Fibroblast of mammary gland (primary cell): ENCODE measurements at regions not wholly inside any gene's neighbourhood (a gene's known extent, or its start where the extent isn't known, plus 50 kb on each side); places are given as distances from the start of the nearest gene placed in this dataset.
A peak's percentile ranks its signal among the peaks of the same experiment; 100 is the strongest.

Experiments
- DNase-seq: peaks from one replicate; pipeline ENCODE4 v3.0.0-alpha.2; 2010; ENCODE audit warnings: low read depth
- H3K4me3 ChIP-seq: 2 replicates; pipeline ENCODE4 v1.5.1; 2011; ENCODE audit warnings: low read depth, mild to moderate bottlenecking, low read length, moderate library complexity; ENCODE audit not compliant: control insufficient read depth
- CTCF ChIP-seq: conservative IDR thresholded peaks from 2 replicates; pipeline ENCODE4 v1.5.1; 2011; ENCODE audit warnings: low read depth, low read length, inconsistent platforms; ENCODE audit not compliant: control insufficient read depth, insufficient read depth

GRCh38 chr9:108419379-108419778 is 436.4 kb downstream of the ACTL7B start:
- H3K4me3 ChIP-seq = no peak overlapping the region
- DNase-seq = no peak
- no peak for TF ChIP-seq CTCF

DNA sequence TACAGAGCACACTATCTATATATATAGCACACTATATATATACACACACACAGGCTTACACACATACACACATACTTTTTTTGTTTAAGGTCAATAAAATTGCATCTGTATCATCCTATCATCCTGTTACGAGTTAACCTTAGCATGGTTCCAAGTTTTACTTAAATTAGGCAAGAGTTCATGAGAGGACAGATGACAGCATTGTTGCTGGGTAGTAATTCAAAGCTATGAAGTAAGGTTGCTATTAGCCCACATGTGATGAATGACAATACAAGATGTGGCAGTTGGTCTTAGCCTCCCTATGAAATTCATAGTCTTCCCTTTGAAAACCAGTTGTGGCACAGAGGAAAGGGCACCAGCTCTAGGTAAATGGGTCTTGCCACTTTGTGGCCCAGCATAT is 438.1 kb downstream of the ACTL7B start:
- TF ChIP-seq CTCF = no peak
- DNase-seq = peak; percentile 71
- H3K4me3 ChIP-seq = no peak overlapping the region

DNA sequence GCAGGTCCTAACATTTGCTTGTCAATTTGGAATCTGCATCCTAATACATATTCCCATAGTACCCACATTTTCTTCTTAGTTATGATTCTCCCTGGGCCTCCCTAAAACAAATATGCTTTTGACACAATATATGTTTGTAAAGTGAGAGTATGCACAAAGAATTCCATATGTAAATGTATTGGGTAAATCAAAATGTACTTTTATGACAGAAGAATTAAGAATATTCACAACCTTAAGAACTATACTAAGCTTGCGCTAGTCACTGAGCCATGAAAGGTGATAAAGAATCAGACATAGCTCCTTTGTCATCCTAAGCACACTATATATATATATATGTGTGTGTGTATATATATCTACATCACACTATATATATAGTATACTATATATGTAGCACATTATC is 438.5 kb downstream of the ACTL7B start:
- H3K4me3 ChIP-seq = no peak overlapping the region
- no peak for DNase-seq
- no peak for TF ChIP-seq CTCF

DNA sequence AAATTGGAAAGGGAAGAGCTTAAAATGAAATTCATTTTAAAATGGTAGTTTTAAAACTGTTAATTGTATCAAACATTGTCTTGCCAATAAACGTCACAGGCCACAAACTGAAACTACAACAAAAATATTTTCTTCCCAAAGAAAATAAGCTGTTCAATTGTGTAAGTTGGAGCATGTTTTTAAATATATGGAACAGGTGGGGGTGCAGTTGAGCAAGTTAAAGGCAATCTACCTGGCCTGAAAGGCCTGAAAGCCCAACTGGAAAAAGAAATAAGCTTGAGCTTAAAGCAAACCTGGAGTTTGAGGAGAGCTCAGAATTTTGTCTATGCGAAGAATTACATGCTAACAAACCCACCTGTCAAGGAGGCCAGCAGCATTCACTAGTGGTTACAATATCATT is 439.5 kb downstream of the ACTL7B start:
- no peak for TF ChIP-seq CTCF
- H3K4me3 ChIP-seq = no peak overlapping the region
- DNase-seq = peak; percentile 40

- H3K4me3 ChIP-seq = no peak overlapping the region
- no peak for TF ChIP-seq CTCF
- DNase-seq = no peak
Measured at GRCh38 chr9:108413809-108414208, 442.0 kb downstream of the ACTL7B start.

DNA sequence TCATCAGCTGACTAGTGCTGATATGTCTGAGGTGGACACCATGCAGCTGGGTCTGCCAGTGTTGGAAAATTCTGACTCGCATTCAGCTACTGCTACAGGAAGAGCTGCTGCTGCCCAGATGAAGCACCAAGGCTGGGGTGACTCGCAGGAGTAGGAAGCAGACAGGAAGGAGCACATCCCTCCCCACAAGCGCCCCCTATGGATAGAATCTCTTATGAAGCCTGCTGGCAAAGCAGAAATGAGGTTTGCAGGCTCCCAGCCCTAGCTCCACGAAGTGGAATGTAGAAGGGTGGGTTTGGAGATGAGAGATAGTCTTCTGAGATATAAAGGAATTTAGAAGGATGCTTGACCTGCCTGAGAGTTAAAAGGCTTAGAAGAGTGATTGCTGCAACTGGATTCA is 443.0 kb downstream of the ACTL7B start:
- H3K4me3 ChIP-seq = no peak overlapping the region
- DNase-seq = peak; percentile 53
- TF ChIP-seq CTCF = peak; percentile 9

GRCh38 chr9:108411632-108412031 is 444.2 kb downstream of the ACTL7B start:
- no peak for TF ChIP-seq CTCF
- no peak for DNase-seq
- H3K4me3 ChIP-seq = no peak overlapping the region
